Endodermal cell (in vitro differentiated cells): ENCODE measurements at regions not wholly inside any gene's neighbourhood (a gene's known extent, or its start where the extent isn't known, plus 50 kb on each side); places are given as distances from the start of the nearest gene placed in this dataset.
A peak's percentile ranks its signal among the peaks of the same experiment; 100 is the strongest.

Source experiments
- DNase-seq: peaks from one replicate; pipeline ENCODE4 v3.0.0-alpha.2; 2017
- H3K27ac ChIP-seq: 2 replicates; pipeline ENCODE4 v1.5.1; 2013; ENCODE audit warnings: mild to moderate bottlenecking, low read depth, low read length, moderate library complexity
- H3K27me3 ChIP-seq: 2 replicates; pipeline ENCODE4 v1.6.1; 2013; ENCODE audit warnings: mild to moderate bottlenecking, low read length, moderate library complexity; ENCODE audit not compliant: insufficient read depth, control insufficient read depth, poor library complexity, severe bottlenecking
- H3K36me3 ChIP-seq: 2 replicates; pipeline ENCODE4 v1.7.0; 2013; ENCODE audit warnings: mild to moderate bottlenecking, low read length, moderate library complexity; ENCODE audit not compliant: control insufficient read depth, insufficient read depth
- H3K4me1 ChIP-seq: one replicate; pipeline ENCODE4 v1.7.0; 2013; ENCODE audit warnings: low read length; ENCODE audit not compliant: control insufficient read depth, insufficient read depth
- H3K4me3 ChIP-seq: 2 replicates; pipeline ENCODE4 v1.5.1; 2013; ENCODE audit warnings: mild to moderate bottlenecking, low read length, moderate library complexity
- H3K9ac ChIP-seq: 2 replicates; pipeline ENCODE4 v1.6.1; 2013; ENCODE audit warnings: mild to moderate bottlenecking, low read length, moderate library complexity; ENCODE audit not compliant: poor library complexity, severe bottlenecking; ENCODE audit errors: extremely low read depth
- H3K9me3 ChIP-seq: 2 replicates; pipeline ENCODE4 v1.6.1; 2013; ENCODE audit warnings: mild to moderate bottlenecking, low read length, moderate library complexity; ENCODE audit not compliant: control insufficient read depth
- H3K27ac Mint-ChIP-seq: 2 replicates; pipeline ENCODE4 v1.8.0; 2020; ENCODE audit warnings: mixed read lengths
- H3K27me3 Mint-ChIP-seq: 2 replicates; pipeline ENCODE4 v1.8.0; 2021; ENCODE audit warnings: mild to moderate bottlenecking, mixed read lengths; ENCODE audit not compliant: insufficient read depth
- H3K36me3 Mint-ChIP-seq: 2 replicates; pipeline ENCODE4 v1.8.0; 2020; ENCODE audit warnings: low read depth, mixed read lengths
- H3K4me1 Mint-ChIP-seq: 2 replicates; pipeline ENCODE4 v1.8.0; 2020; ENCODE audit warnings: mixed read lengths
- H3K4me3 Mint-ChIP-seq: 2 replicates; pipeline ENCODE4 v1.8.0; 2020; ENCODE audit warnings: mild to moderate bottlenecking, moderate library complexity, mixed read lengths
- H3K9me3 Mint-ChIP-seq: 2 replicates; pipeline ENCODE4 v1.8.0; 2020; ENCODE audit warnings: mild to moderate bottlenecking, mixed read lengths
- CTCF ChIP-seq: fragments of 200-600 bp; sonication (generic); conservative IDR thresholded peaks from 2 replicates; pipeline ENCODE4 v1.5.0; 2021; ENCODE audit warnings: antibody characterized with exemption, mild to moderate bottlenecking
- WGBS, 2 experiments: methylation state at CpG; one replicate each; pipeline versions ENCODE4 v1.1.5 to v1.1.7; 2013; ENCODE audit warnings: missing lambda C conversion rate in 2 of 2, mixed read lengths in 1 of 2; ENCODE audit not compliant: insufficient coverage in 1 of 2, insufficient read length in 1 of 2; 5-methylcytosine and 5-hydroxymethylcytosine counted together

DNA sequence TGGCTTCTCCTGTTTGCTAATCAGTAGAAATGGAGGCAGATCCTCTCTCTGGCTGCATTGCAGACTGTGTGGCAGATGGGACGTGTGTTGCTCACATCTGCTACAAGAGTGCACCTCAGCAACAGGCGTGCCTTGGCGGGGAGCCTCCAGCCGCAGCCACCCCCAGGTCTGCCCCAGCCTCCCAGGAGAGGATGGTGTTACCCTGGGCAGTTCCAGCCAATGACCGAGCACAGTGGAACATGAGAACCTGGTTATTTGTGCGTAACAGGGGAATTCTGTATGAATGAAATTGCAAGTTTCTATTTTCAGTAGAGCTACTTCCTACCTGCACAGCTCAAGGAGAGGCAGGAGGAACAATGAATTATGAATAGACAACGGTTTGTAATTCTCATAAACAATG, 130.6 kb upstream of the CBLN2 start:
- no peak overlapping the region for H3K27ac Mint-ChIP-seq
- 94 to 100% methylated on average over 4 to 7 of the region's 7 CpGs for WGBS, 2 experiments
- H3K27me3 Mint-ChIP-seq: peaks cover 3% of the 10 kb centered on the region
- Histone ChIP-seq H3K27me3 (no peaks in the 10 kb centered on the region), H3K36me3 (no peaks in the 10 kb centered on the region), H3K4me3 (no peak overlapping the region), H3K4me1 (no peaks in the 10 kb centered on the region), H3K27ac (no peak overlapping the region), H3K9ac (no peak overlapping the region), H3K9me3 (no peaks in the 10 kb centered on the region)
- DNase-seq: no peak
- H3K36me3 Mint-ChIP-seq: no peaks in the 10 kb centered on the region
- no peak overlapping the region for H3K4me3 Mint-ChIP-seq
- H3K4me1 Mint-ChIP-seq: peaks cover 10% of the 10 kb centered on the region
- no peak for TF ChIP-seq CTCF
- H3K9me3 Mint-ChIP-seq: no peaks in the 10 kb centered on the region

GRCh38 chr18:72673242-72673641, 129.1 kb upstream of the CBLN2 start:
- WGBS, 2 experiments: 74 to 76% methylated on average over 4 of the region's 5 CpGs
- no peak overlapping the region for H3K27ac Mint-ChIP-seq
- H3K27ac ChIP-seq: no peak overlapping the region
- H3K36me3 ChIP-seq: no peaks in the 10 kb centered on the region
- DNase-seq: no peak
- TF ChIP-seq CTCF: no peak
- peaks cover 10% of the 10 kb centered on the region for H3K4me1 Mint-ChIP-seq
- no peak overlapping the region for H3K4me3 ChIP-seq
- H3K27me3 Mint-ChIP-seq: peaks cover 7% of the 10 kb centered on the region
- no peaks in the 10 kb centered on the region for H3K36me3 Mint-ChIP-seq
- no peaks in the 10 kb centered on the region for H3K4me1 ChIP-seq
- H3K9me3 ChIP-seq: no peaks in the 10 kb centered on the region
- no peaks in the 10 kb centered on the region for H3K27me3 ChIP-seq
- no peak overlapping the region for H3K4me3 Mint-ChIP-seq
- no peak overlapping the region for H3K9ac ChIP-seq
- no peaks in the 10 kb centered on the region for H3K9me3 Mint-ChIP-seq

GRCh38 chr18:72672364-72673184, 128.4 kb upstream of the CBLN2 start:
- Mint-ChIP-seq H3K27me3 (peaks cover 7% of the 10 kb centered on the region), H3K27ac (no peak overlapping the region), H3K4me1 (peaks cover 10% of the 10 kb centered on the region), H3K4me3 (no peak overlapping the region), H3K36me3 (no peaks in the 10 kb centered on the region), H3K9me3 (no peaks in the 10 kb centered on the region)
- Histone ChIP-seq H3K36me3 (no peaks in the 10 kb centered on the region), H3K27me3 (no peaks in the 10 kb centered on the region), H3K27ac (no peak overlapping the region), H3K4me1 (no peaks in the 10 kb centered on the region), H3K9ac (no peak overlapping the region), H3K9me3 (no peaks in the 10 kb centered on the region), H3K4me3 (no peak overlapping the region)
- peak; percentile 90 for TF ChIP-seq CTCF
- DNase-seq: no peak
- WGBS, 2 experiments: 72 to 76% methylated on average over 8 to 11 of the region's 11 CpGs
